ENCODE measurements at regions not wholly inside any gene's neighbourhood (a gene's known extent, or its start where the extent isn't known, plus 50 kb on each side); places are given as distances from the start of the nearest gene placed in this dataset.

GRCh38 chr7:131765575-131765974 lies 209.1 kb upstream of the PODXL start:
- no peak for TF ChIP-seq CTCF (IDR thresholded peaks at IDR 0.05)
- no peak for TF ChIP-seq EZH2 (IDR thresholded peaks at IDR 0.05; ENCODE audit: borderline replicate concordance, insufficient read depth, low read depth, low read length, poor library complexity, severe bottlenecking)
